ENCODE measurements at regions not wholly inside any gene's neighbourhood (a gene's known extent, or its start where the extent isn't known, plus 50 kb on each side); places are given as distances from the start of the nearest gene placed in this dataset.

- TF ChIP-seq, protein P1, sequence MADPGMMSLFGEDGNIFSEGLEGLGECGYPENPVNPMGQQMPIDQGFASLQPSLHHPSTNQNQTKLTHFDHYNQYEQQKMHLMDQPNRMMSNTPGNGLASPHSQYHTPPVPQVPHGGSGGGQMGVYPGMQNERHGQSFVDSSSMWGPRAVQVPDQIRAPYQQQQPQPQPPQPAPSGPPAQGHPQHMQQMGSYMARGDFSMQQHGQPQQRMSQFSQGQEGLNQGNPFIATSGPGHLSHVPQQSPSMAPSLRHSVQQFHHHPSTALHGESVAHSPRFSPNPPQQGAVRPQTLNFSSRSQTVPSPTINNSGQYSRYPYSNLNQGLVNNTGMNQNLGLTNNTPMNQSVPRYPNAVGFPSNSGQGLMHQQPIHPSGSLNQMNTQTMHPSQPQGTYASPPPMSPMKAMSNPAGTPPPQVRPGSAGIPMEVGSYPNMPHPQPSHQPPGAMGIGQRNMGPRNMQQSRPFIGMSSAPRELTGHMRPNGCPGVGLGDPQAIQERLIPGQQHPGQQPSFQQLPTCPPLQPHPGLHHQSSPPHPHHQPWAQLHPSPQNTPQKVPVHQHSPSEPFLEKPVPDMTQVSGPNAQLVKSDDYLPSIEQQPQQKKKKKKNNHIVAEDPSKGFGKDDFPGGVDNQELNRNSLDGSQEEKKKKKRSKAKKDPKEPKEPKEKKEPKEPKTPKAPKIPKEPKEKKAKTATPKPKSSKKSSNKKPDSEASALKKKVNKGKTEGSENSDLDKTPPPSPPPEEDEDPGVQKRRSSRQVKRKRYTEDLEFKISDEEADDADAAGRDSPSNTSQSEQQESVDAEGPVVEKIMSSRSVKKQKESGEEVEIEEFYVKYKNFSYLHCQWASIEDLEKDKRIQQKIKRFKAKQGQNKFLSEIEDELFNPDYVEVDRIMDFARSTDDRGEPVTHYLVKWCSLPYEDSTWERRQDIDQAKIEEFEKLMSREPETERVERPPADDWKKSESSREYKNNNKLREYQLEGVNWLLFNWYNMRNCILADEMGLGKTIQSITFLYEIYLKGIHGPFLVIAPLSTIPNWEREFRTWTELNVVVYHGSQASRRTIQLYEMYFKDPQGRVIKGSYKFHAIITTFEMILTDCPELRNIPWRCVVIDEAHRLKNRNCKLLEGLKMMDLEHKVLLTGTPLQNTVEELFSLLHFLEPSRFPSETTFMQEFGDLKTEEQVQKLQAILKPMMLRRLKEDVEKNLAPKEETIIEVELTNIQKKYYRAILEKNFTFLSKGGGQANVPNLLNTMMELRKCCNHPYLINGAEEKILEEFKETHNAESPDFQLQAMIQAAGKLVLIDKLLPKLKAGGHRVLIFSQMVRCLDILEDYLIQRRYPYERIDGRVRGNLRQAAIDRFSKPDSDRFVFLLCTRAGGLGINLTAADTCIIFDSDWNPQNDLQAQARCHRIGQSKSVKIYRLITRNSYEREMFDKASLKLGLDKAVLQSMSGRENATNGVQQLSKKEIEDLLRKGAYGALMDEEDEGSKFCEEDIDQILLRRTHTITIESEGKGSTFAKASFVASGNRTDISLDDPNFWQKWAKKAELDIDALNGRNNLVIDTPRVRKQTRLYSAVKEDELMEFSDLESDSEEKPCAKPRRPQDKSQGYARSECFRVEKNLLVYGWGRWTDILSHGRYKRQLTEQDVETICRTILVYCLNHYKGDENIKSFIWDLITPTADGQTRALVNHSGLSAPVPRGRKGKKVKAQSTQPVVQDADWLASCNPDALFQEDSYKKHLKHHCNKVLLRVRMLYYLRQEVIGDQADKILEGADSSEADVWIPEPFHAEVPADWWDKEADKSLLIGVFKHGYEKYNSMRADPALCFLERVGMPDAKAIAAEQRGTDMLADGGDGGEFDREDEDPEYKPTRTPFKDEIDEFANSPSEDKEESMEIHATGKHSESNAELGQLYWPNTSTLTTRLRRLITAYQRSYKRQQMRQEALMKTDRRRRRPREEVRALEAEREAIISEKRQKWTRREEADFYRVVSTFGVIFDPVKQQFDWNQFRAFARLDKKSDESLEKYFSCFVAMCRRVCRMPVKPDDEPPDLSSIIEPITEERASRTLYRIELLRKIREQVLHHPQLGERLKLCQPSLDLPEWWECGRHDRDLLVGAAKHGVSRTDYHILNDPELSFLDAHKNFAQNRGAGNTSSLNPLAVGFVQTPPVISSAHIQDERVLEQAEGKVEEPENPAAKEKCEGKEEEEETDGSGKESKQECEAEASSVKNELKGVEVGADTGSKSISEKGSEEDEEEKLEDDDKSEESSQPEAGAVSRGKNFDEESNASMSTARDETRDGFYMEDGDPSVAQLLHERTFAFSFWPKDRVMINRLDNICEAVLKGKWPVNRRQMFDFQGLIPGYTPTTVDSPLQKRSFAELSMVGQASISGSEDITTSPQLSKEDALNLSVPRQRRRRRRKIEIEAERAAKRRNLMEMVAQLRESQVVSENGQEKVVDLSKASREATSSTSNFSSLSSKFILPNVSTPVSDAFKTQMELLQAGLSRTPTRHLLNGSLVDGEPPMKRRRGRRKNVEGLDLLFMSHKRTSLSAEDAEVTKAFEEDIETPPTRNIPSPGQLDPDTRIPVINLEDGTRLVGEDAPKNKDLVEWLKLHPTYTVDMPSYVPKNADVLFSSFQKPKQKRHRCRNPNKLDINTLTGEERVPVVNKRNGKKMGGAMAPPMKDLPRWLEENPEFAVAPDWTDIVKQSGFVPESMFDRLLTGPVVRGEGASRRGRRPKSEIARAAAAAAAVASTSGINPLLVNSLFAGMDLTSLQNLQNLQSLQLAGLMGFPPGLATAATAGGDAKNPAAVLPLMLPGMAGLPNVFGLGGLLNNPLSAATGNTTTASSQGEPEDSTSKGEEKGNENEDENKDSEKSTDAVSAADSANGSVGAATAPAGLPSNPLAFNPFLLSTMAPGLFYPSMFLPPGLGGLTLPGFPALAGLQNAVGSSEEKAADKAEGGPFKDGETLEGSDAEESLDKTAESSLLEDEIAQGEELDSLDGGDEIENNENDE (IDR thresholded peaks at IDR 0.05; ENCODE audit: insufficient replicate concordance, low read length): no peak
- TF ChIP-seq, protein P2, sequence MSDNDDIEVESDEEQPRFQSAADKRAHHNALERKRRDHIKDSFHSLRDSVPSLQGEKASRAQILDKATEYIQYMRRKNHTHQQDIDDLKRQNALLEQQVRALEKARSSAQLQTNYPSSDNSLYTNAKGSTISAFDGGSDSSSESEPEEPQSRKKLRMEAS (IDR thresholded peaks at IDR 0.05): no peak
- no peak for TF ChIP-seq ATF3 (IDR thresholded peaks at IDR 0.05; ENCODE audit: insufficient read depth, low read depth, low read length)
- no peak for TF ChIP-seq RNF2 (IDR thresholded peaks at IDR 0.05; ENCODE audit: borderline replicate concordance, low read depth, low read length, missing control alignments, poor library complexity, severe bottlenecking)
- no peak for TF ChIP-seq GABPA (IDR thresholded peaks at IDR 0.05; ENCODE audit: borderline replicate concordance, insufficient read depth, low read length)
- TF ChIP-seq POLR2A (IDR thresholded peaks at IDR 0.05; ENCODE audit: control extremely low read depth in 1 of 2, low read depth in 2 of 2, low read length in 2 of 2): no peak
- no peak for TF ChIP-seq CBX8 (IDR thresholded peaks at IDR 0.05; ENCODE audit: borderline replicate concordance, low read depth, low read length)
- no peak for TF ChIP-seq CREB1 (IDR thresholded peaks at IDR 0.05)
- TF ChIP-seq USF2 (IDR thresholded peaks at IDR 0.05; ENCODE audit: low read length): no peak
These were observed 828.1 kb downstream of the MCTP2 start (continued) for GRCh38 chr15:95059346-95059905.

All from H1 (cell line).